ENCODE measurements at regions not wholly inside any gene's neighbourhood (a gene's known extent, or its start where the extent isn't known, plus 50 kb on each side); places are given as distances from the start of the nearest gene placed in this dataset.

DNA sequence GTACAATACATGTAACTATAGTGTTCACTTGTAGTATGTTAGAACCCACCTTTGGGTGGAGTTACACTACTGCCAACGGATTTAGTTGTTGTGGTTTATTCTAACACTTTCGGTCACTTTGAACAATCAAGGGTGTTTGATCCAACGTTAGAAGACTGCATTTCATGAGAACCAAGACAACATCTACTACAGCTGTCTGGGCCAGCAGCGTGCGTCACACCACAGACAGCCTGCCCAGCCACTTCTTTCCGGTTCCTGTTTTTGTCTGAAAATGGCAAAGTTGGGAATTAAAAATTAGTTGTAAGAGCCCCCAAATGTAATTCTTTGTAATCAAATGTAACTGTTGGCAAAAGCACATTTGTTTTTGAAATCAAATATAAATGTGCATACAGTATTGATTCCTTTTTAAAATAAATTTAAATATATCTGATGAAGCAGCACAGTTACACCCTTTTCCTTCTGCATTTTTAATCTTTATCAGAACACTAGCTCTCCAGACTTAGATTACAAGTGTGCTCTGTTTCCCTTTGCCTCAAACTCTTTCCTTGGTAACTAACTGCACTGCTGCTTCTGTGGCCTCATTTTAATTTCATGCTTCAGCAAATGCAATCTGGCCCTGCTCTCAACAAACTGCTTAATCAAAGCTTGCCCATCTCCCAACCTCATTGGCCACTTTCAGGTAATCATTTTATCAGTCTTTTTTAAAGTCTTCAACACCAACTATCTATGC lies 86.6 kb upstream of the DPH5 start:
- TF ChIP-seq, protein P1, sequence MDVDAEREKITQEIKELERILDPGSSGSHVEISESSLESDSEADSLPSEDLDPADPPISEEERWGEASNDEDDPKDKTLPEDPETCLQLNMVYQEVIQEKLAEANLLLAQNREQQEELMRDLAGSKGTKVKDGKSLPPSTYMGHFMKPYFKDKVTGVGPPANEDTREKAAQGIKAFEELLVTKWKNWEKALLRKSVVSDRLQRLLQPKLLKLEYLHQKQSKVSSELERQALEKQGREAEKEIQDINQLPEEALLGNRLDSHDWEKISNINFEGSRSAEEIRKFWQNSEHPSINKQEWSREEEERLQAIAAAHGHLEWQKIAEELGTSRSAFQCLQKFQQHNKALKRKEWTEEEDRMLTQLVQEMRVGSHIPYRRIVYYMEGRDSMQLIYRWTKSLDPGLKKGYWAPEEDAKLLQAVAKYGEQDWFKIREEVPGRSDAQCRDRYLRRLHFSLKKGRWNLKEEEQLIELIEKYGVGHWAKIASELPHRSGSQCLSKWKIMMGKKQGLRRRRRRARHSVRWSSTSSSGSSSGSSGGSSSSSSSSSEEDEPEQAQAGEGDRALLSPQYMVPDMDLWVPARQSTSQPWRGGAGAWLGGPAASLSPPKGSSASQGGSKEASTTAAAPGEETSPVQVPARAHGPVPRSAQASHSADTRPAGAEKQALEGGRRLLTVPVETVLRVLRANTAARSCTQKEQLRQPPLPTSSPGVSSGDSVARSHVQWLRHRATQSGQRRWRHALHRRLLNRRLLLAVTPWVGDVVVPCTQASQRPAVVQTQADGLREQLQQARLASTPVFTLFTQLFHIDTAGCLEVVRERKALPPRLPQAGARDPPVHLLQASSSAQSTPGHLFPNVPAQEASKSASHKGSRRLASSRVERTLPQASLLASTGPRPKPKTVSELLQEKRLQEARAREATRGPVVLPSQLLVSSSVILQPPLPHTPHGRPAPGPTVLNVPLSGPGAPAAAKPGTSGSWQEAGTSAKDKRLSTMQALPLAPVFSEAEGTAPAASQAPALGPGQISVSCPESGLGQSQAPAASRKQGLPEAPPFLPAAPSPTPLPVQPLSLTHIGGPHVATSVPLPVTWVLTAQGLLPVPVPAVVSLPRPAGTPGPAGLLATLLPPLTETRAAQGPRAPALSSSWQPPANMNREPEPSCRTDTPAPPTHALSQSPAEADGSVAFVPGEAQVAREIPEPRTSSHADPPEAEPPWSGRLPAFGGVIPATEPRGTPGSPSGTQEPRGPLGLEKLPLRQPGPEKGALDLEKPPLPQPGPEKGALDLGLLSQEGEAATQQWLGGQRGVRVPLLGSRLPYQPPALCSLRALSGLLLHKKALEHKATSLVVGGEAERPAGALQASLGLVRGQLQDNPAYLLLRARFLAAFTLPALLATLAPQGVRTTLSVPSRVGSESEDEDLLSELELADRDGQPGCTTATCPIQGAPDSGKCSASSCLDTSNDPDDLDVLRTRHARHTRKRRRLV (CRISPR knock-in tag; IDR thresholded peaks at IDR 0.05), result no peak
- TF ChIP-seq, protein P2, sequence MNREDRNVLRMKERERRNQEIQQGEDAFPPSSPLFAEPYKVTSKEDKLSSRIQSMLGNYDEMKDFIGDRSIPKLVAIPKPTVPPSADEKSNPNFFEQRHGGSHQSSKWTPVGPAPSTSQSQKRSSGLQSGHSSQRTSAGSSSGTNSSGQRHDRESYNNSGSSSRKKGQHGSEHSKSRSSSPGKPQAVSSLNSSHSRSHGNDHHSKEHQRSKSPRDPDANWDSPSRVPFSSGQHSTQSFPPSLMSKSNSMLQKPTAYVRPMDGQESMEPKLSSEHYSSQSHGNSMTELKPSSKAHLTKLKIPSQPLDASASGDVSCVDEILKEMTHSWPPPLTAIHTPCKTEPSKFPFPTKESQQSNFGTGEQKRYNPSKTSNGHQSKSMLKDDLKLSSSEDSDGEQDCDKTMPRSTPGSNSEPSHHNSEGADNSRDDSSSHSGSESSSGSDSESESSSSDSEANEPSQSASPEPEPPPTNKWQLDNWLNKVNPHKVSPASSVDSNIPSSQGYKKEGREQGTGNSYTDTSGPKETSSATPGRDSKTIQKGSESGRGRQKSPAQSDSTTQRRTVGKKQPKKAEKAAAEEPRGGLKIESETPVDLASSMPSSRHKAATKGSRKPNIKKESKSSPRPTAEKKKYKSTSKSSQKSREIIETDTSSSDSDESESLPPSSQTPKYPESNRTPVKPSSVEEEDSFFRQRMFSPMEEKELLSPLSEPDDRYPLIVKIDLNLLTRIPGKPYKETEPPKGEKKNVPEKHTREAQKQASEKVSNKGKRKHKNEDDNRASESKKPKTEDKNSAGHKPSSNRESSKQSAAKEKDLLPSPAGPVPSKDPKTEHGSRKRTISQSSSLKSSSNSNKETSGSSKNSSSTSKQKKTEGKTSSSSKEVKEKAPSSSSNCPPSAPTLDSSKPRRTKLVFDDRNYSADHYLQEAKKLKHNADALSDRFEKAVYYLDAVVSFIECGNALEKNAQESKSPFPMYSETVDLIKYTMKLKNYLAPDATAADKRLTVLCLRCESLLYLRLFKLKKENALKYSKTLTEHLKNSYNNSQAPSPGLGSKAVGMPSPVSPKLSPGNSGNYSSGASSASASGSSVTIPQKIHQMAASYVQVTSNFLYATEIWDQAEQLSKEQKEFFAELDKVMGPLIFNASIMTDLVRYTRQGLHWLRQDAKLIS (CRISPR knock-in tag; IDR thresholded peaks at IDR 0.05), result no peak

Data from HepG2 (cell line).